HG02798 (cell line): ENCODE measurements at regions not wholly inside any gene's neighbourhood (a gene's known extent, or its start where the extent isn't known, plus 50 kb on each side); places are given as distances from the start of the nearest gene placed in this dataset.

Experiments
- ATAC-seq: cut with Tn5 transposase; IDR thresholded peaks from one replicate; pipeline ENCODE4 v1.9.1; 2021; ENCODE audit warnings: mild to moderate bottlenecking; ENCODE audit not compliant: unreplicated experiment, poor library complexity

GRCh38 chr1:163863731-163864130, 542.0 kb downstream of the NUF2 start:
- ATAC-seq, result no peak

GRCh38 chr1:163864207-163864606, 542.5 kb downstream of the NUF2 start:
- no peak for ATAC-seq

- no peak for ATAC-seq
Measured at GRCh38 chr1:163866564-163866963, 544.8 kb downstream of the NUF2 start.

GRCh38 chr1:163870666-163871065, 548.9 kb downstream of the NUF2 start:
- no peak for ATAC-seq

GRCh38 chr1:163872067-163872466, 550.3 kb downstream of the NUF2 start:
- no peak for ATAC-seq

- ATAC-seq, result no peak
Measured at GRCh38 chr1:163874070-163874469, 552.3 kb downstream of the NUF2 start.

- ATAC-seq, result no peak
Measured at GRCh38 chr1:163875200-163875926, 553.6 kb downstream of the NUF2 start.

- ATAC-seq, result no peak
Measured at GRCh38 chr1:163875927-163876320, 554.2 kb downstream of the NUF2 start.

- no peak for ATAC-seq
Measured at GRCh38 chr1:163876546-163876945, 554.8 kb downstream of the NUF2 start.

GRCh38 chr1:163877016-163877415, 555.3 kb downstream of the NUF2 start:
- no peak for ATAC-seq

- ATAC-seq, result no peak
Measured at GRCh38 chr1:163885510-163885909, 563.8 kb downstream of the NUF2 start.

GRCh38 chr1:163896001-163896400, 574.2 kb downstream of the NUF2 start:
- no peak for ATAC-seq

- ATAC-seq, result no peak
Measured at GRCh38 chr1:163897412-163898155, 575.8 kb downstream of the NUF2 start.

- ATAC-seq, result no peak
Measured at GRCh38 chr1:163906283-163906682, 584.5 kb downstream of the NUF2 start.

GRCh38 chr1:163912170-163912884, 590.6 kb downstream of the NUF2 start:
- no peak for ATAC-seq

- ATAC-seq, result peak; percentile 44
Measured at GRCh38 chr1:163914785-163915413, 593.1 kb downstream of the NUF2 start.

GRCh38 chr1:163922743-163923201, 601.0 kb downstream of the NUF2 start:
- ATAC-seq, result peak; percentile 55

- ATAC-seq, result no peak
Measured at GRCh38 chr1:163924041-163924440, 602.3 kb downstream of the NUF2 start.

GRCh38 chr1:163927493-163927892, 605.7 kb downstream of the NUF2 start:
- ATAC-seq, result no peak

GRCh38 chr1:163928069-163928468, 606.3 kb downstream of the NUF2 start:
- ATAC-seq, result no peak

GRCh38 chr1:163928651-163929050, 606.9 kb downstream of the NUF2 start:
- no peak for ATAC-seq
